Neutrophil (primary cell): ENCODE measurements at regions not wholly inside any gene's neighbourhood (a gene's known extent, or its start where the extent isn't known, plus 50 kb on each side); places are given as distances from the start of the nearest gene placed in this dataset.

ENCODE experiments used
- H3K27ac ChIP-seq: fragments of 200-600 bp; sonication (generic); 2 replicates; pipeline ENCODE4 v1.5.1; 2016; ENCODE audit warnings: mild to moderate bottlenecking, moderate library complexity
- H3K27me3 ChIP-seq: fragments of 200-600 bp; sonication (generic); 2 replicates; pipeline ENCODE4 v1.6.0; 2016; ENCODE audit warnings: mild to moderate bottlenecking
- H3K36me3 ChIP-seq: fragments of 200-600 bp; sonication (generic); 2 replicates; pipeline ENCODE4 v1.5.1; 2017
- H3K4me1 ChIP-seq, 2 experiments: fragments of 200-600 bp in 1 of 2; sonication (generic) in 1 of 2; 1 replicate in 1 of 2; 2 replicates in 1 of 2; pipeline versions ENCODE4 v1.5.1 to v1.6.1; 2013 to 2016; ENCODE audit warnings: low read depth in 1 of 2, low read length in 1 of 2, mild to moderate bottlenecking in 1 of 2, moderate library complexity in 1 of 2; ENCODE audit not compliant: control insufficient read depth in 1 of 2, insufficient read depth in 1 of 2
- H3K4me3 ChIP-seq, 2 experiments: fragments of 200-600 bp in 1 of 2; sonication (generic) in 1 of 2; 1 replicate in 1 of 2; 2 replicates in 1 of 2; pipeline ENCODE4 v1.5.1; 2013 to 2016; ENCODE audit warnings: low read depth in 1 of 2, low read length in 1 of 2, mild to moderate bottlenecking in 1 of 2, moderate library complexity in 1 of 2
- H3K9me3 ChIP-seq: fragments of 200-600 bp; sonication (generic); 2 replicates; pipeline ENCODE4 v1.5.1; 2016
- CTCF ChIP-seq: fragments of 200-600 bp; sonication (generic); IDR thresholded peaks from 2 replicates; pipeline ENCODE4 v1.5.1; 2016; ENCODE audit warnings: antibody characterized with exemption

GRCh38 chr22:44599084-44599483 lies 101.1 kb upstream of the RTL6 start:
- no peak for TF ChIP-seq CTCF
- Histone ChIP-seq H3K36me3 (no peaks in the 10 kb centered on the region), H3K27me3 (peaks cover 38% of the 10 kb centered on the region), H3K4me3 (no peak overlapping the region), H3K27ac (no peak overlapping the region), H3K9me3 (no peaks in the 10 kb centered on the region), H3K4me1 (no peaks in the 10 kb centered on the region)

GRCh38 chr22:44597616-44598015 lies 99.6 kb upstream of the RTL6 start:
- Histone ChIP-seq H3K36me3 (no peaks in the 10 kb centered on the region), H3K4me3 (no peak overlapping the region), H3K4me1 (no peaks in the 10 kb centered on the region), H3K9me3 (no peaks in the 10 kb centered on the region), H3K27me3 (peaks cover 31% of the 10 kb centered on the region), H3K27ac (no peak overlapping the region)
- no peak for TF ChIP-seq CTCF

GRCh38 chr22:44596396-44597125 lies 98.5 kb upstream of the RTL6 start:
- peaks cover 31% of the 10 kb centered on the region for H3K27me3 ChIP-seq

GRCh38 chr22:44595841-44596341 lies 97.9 kb upstream of the RTL6 start:
- Histone ChIP-seq H3K27ac (no peak overlapping the region), H3K4me1 (no peaks in the 10 kb centered on the region), H3K9me3 (no peaks in the 10 kb centered on the region), H3K36me3 (no peaks in the 10 kb centered on the region), H3K4me3 (no peak overlapping the region), H3K27me3 (peaks cover 31% of the 10 kb centered on the region)
- no peak for TF ChIP-seq CTCF

More at GRCh38 chr22:44596396-44597125, 98.5 kb upstream of the RTL6 start:
- Histone ChIP-seq H3K36me3 (no peaks in the 10 kb centered on the region), H3K4me1 (no peaks in the 10 kb centered on the region), H3K9me3 (no peaks in the 10 kb centered on the region), H3K27ac (no peak overlapping the region), H3K4me3 (no peak overlapping the region)
- TF ChIP-seq CTCF: no peak

DNA sequence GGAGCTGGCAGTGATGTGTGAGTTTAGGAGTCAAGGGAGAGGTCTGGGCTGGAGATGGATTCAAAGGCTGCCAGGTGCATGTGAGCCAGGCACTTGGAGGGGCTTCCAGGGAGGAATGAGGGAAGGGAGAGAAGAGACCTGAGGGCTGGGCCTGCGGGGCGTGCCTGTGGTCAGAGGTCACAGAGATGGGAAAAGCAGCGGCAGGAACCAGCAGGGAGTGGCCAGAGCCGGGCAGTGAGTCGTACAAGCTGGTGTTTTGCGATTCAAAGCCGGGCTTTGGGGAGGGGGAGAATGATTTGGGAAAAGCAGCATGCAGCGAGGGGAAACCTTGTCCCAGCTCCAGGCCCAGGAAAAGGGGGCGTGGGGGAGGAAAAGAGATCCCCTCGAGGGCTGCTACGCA lies 96.9 kb upstream of the RTL6 start:
- Histone ChIP-seq H3K4me1 (no peaks in the 10 kb centered on the region), H3K27ac (no peak overlapping the region), H3K27me3 (peaks cover 31% of the 10 kb centered on the region), H3K36me3 (no peaks in the 10 kb centered on the region), H3K9me3 (no peaks in the 10 kb centered on the region), H3K4me3 (no peak overlapping the region)
- TF ChIP-seq CTCF: no peak
